BJ (cell line): ENCODE measurements at regions not wholly inside any gene's neighbourhood (a gene's known extent, or its start where the extent isn't known, plus 50 kb on each side); places are given as distances from the start of the nearest gene placed in this dataset.

Source experiments
- CTCF ChIA-PET: fragments of 350-600 bp; formaldehyde crosslinking; extraction: SDS; loops from one replicate; lab custom pipeline; 2021; ENCODE audit warnings: antibody characterized with exemption, inconsistent platforms; lab: Yijun Ruan, JAX
- POLR2A ChIA-PET: fragments of 300-600 bp; sonication (Branson Sonifier 250); formaldehyde crosslinking; extraction: SDS; loops from one replicate; lab custom pipeline; 2021; ENCODE audit warnings: antibody characterized with exemption; lab: Charles Lee
- DNase-seq: peaks from one replicate; pipeline ENCODE4 v3.0.0-alpha.2; 2011; ENCODE audit warnings: low read depth
- H3K27me3 ChIP-seq: 2 replicates; pipeline ENCODE4 v1.6.0; 2011; ENCODE audit warnings: low read length; ENCODE audit not compliant: control insufficient read depth, insufficient read depth
- H3K36me3 ChIP-seq: 2 replicates; pipeline ENCODE4 v1.5.1; 2011; ENCODE audit warnings: low read length; ENCODE audit not compliant: control insufficient read depth, insufficient read depth
- H3K4me3 ChIP-seq: 2 replicates; pipeline ENCODE4 v1.5.1; 2011; ENCODE audit warnings: low read depth, mild to moderate bottlenecking, control low read depth, low read length
- TF ChIP-seq, protein P1 (sequence below): IDR thresholded peaks from 2 replicates; pipeline ENCODE4 v1.5.1; 2011; ENCODE audit warnings: low read depth, mild to moderate bottlenecking, control low read depth, inconsistent platforms, low read length, moderate library complexity; ENCODE audit not compliant: insufficient read depth

DNA sequence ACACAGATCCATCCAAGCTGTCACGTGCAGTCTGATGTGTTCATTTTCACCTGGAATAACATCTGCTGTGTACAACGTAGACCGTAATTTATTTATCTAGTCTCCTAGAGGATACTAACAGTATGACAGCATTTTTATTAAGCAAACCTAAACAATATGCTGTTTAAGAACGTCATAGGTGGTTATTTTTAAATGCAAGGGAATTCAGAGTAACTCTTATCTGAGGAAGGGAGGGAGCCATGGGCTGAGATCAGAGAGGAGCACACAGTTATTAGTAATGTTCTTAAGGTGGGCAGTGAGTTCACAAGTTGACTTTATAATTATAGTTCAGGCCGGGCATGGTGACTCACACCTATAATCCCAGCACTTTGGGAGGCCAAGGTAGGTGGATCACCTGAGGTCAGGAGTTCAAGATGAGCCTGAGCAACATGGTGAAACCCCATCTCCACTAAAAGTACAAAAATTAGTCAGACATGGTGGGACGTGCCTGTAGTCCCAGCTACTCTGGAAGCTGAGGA, 193.6 kb downstream of the UACA start:
- DNase-seq: no peak
- ChIA-PET POLR2A (interaction anchor here (0.5 kb wide), 1 partner anchor 34 kb away, joined by 3 read pairs; no protein-coding TSS in a partner anchor), CTCF (interaction anchor here (0.6 to 2.1 kb wide), 17 partner anchors 8 to 305 kb away, joined by 3 to 16 read pairs (median 5); no protein-coding TSS in a partner anchor)
- Histone ChIP-seq H3K36me3 (no peaks in the 10 kb centered on the region), H3K27me3 (peaks cover 1% of the 10 kb centered on the region), H3K4me3 (no peak overlapping the region)
- TF ChIP-seq, protein P1, sequence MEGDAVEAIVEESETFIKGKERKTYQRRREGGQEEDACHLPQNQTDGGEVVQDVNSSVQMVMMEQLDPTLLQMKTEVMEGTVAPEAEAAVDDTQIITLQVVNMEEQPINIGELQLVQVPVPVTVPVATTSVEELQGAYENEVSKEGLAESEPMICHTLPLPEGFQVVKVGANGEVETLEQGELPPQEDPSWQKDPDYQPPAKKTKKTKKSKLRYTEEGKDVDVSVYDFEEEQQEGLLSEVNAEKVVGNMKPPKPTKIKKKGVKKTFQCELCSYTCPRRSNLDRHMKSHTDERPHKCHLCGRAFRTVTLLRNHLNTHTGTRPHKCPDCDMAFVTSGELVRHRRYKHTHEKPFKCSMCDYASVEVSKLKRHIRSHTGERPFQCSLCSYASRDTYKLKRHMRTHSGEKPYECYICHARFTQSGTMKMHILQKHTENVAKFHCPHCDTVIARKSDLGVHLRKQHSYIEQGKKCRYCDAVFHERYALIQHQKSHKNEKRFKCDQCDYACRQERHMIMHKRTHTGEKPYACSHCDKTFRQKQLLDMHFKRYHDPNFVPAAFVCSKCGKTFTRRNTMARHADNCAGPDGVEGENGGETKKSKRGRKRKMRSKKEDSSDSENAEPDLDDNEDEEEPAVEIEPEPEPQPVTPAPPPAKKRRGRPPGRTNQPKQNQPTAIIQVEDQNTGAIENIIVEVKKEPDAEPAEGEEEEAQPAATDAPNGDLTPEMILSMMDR: no peak

DNA sequence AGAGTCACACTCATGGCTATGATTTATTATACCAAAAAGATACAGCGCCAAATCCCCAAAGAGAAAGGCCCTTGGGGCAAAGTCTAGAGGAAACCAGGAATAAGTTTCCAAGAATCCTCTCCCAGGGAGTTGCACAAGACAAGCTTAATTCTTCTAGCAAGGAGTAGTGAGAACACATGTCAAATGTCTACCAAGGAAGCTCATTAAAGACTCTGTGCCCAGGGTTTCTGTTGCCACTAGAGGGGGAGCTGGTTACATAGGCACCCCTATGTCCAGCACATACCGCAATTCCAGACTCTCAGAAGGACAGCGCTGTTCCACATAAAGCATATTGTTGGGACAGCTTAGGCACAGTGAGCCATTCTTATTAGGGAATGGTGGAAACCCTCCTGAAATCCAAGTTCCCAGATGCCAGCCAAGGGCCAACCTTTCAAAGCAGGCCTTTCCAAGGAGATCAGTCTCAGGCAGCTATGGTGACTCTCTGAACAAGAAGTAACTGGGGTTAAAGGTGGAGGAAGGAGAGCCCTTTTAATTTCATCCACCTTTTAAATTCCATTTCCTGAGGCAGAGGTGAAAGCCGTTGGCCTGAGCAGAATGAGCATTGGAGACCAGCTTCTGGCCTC, 194.2 kb downstream of the UACA start:
- Histone ChIP-seq H3K4me3 (no peak overlapping the region), H3K27me3 (peaks cover 1% of the 10 kb centered on the region), H3K36me3 (no peaks in the 10 kb centered on the region)
- ChIA-PET POLR2A (interaction anchor here (0.5 kb wide), 1 partner anchor 35 kb away, joined by 3 read pairs; no protein-coding TSS in a partner anchor), CTCF (interaction anchor here (0.6 to 2.1 kb wide), 22 partner anchors 9 to 306 kb away, joined by 3 to 16 read pairs (median 4); no protein-coding TSS in a partner anchor)
- no peak for DNase-seq
- TF ChIP-seq, protein P1: peak; percentile 76

DNA sequence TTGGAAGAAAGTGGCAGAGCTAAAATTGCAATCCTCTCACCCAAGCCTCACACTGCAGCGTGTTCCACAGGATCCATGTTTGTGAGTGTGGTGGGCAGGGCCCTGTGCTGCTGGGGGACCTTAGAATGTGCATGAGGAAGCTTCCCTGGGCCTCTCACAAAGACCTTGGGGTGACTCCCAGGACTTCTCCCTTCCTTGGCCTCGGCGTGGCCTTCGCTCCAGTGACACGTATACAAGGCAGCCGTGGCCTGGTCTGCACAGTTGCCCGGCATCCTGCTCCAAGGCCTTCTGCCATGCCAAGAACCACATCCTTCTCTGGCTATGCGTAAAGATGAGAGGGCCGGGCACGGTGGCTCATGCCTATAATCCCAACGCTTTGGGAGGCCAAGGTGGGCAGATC, 196.4 kb downstream of the UACA start:
- Histone ChIP-seq H3K36me3 (no peaks in the 10 kb centered on the region), H3K27me3 (peaks cover 4% of the 10 kb centered on the region; the same call in 1 of the 2 replicates), H3K4me3 (no peak overlapping the region)
- no peak for DNase-seq
- TF ChIP-seq, protein P1: no peak
- CTCF ChIA-PET: interaction anchor here (1.2 kb wide), 1 partner anchor 8 kb away, joined by 3 read pairs; no protein-coding TSS in a partner anchor
- POLR2A ChIA-PET: no interaction called here

DNA sequence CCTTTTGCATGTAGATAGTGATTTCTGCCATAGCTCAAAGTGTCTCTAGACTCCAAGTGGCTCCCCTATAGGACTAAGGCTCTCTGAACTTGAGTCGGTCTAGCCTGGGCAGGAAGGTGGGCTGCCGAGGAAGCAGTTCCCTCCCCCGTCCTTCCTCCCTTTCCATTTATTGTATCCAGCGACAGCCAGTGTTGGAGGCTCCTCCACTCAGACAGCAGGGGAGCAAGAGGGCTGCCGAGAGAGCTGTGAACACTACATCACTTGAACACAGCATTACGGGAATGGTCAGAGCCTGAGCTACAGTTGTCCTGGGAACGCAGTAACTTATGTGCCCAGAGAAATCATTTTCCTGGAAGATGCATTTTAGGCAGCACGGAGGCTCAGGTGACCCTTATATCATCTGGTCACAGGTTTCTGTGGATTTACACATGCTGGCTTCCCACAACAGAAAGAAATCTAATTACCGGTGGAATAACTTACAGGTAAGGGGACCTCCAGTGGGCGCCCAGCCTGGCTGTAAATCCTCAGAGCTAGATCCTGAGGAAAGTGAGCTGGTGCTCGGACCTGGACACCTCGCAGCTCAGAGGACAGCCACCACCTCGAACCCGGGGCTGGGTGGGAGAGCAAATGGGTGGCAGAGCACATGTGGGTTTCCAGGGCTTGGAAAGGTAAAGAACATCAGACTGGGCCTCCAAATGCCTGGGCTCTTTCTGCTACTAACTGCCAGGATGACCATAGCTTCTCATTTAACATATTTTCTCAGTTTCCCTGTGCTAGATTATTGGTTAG, 197.1 kb downstream of the UACA start:
- H3K27me3 ChIP-seq: peaks cover 5% of the 10 kb centered on the region; the same call in 1 of the 2 replicates
- CTCF ChIA-PET: interaction anchor here (1.2 kb wide), 1 partner anchor 9 kb away, joined by 3 read pairs; no protein-coding TSS in a partner anchor
- TF ChIP-seq, protein P1: no peak
- no peak for DNase-seq
- H3K36me3 ChIP-seq: no peaks in the 10 kb centered on the region
- POLR2A ChIA-PET: no interaction called here
- no peak overlapping the region for H3K4me3 ChIP-seq
